Neural crest cell (in vitro differentiated cells): ENCODE measurements at regions not wholly inside any gene's neighbourhood (a gene's known extent, or its start where the extent isn't known, plus 50 kb on each side); places are given as distances from the start of the nearest gene placed in this dataset.

Experiments used
- DNase-seq: peaks from one replicate; pipeline ENCODE4 v3.0.0; 2021; ENCODE audit warnings: low read depth, mixed read lengths, low spot score
- H3K27ac Mint-ChIP-seq: one replicate; pipeline ENCODE4 v1.8.0; 2021; ENCODE audit warnings: mild to moderate bottlenecking, mixed read lengths; ENCODE audit not compliant: unreplicated experiment
- H3K27me3 Mint-ChIP-seq: 2 replicates; pipeline ENCODE4 v1.8.0; 2021; ENCODE audit warnings: low read depth, mild to moderate bottlenecking, mixed read lengths
- H3K36me3 Mint-ChIP-seq: 2 replicates; pipeline ENCODE4 v1.8.0; 2021; ENCODE audit warnings: low read depth, mild to moderate bottlenecking, mixed read lengths
- H3K4me1 Mint-ChIP-seq: 2 replicates; pipeline ENCODE4 v1.8.0; 2021; ENCODE audit warnings: mixed read lengths
- H3K4me3 Mint-ChIP-seq: one replicate; pipeline ENCODE4 v1.8.0; 2021; ENCODE audit warnings: mild to moderate bottlenecking, mixed read lengths
- H3K9me3 Mint-ChIP-seq: 2 replicates; pipeline ENCODE4 v1.8.0; 2021; ENCODE audit warnings: mixed read lengths
- CTCF ChIP-seq: fragments of 200-600 bp; sonication (generic); conservative IDR thresholded peaks from 2 replicates; pipeline ENCODE4 v1.5.0; 2021; ENCODE audit warnings: antibody characterized with exemption, mild to moderate bottlenecking

DNA sequence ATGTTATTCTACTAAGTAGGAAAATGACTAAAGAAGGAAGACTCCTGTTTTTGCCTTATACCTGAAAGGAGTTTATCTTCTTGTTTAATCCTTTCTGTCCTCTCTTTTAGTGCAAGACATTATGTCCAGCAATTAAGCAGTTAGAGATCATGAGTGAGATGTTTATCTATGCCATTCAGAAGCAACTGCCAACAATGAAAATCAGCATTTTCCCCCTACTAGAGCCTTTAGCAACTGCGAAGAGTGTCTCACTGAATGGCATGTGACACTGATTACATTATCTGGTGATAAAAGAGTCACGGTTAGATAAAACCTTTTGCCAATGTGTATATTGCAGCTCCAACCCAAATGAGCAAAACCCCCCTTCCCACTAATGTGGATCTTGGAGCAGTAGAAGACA is 357.7 kb upstream of the SYT4 start:
- H3K4me3 Mint-ChIP-seq, result no peak overlapping the region
- TF ChIP-seq CTCF, result no peak
- no peaks in the 10 kb centered on the region for H3K27me3 Mint-ChIP-seq
- no peak overlapping the region for H3K27ac Mint-ChIP-seq
- H3K9me3 Mint-ChIP-seq, result peaks cover 5% of the 10 kb centered on the region
- H3K36me3 Mint-ChIP-seq, result no peaks in the 10 kb centered on the region
- no peak for DNase-seq
- H3K4me1 Mint-ChIP-seq, result peaks cover 9% of the 10 kb centered on the region

DNA sequence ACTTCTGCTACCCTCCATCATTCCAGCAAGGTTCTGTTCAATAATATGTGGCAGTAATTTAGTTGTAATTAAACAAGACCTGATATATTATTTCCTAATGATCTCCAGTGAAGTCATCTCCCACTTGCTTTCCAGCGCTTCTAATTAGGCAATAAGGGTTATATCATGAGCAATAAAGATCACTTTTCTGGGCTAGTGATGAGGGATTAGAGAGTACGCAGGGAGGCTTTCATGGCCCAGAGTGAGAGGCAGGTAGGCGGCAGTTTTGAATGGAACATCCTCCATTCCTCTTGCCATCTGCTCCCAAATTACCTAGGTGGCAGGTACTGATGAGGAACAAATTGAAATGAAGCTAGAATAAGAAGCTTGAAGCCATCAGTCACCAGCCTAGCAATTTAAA is 358.1 kb upstream of the SYT4 start:
- peaks cover 9% of the 10 kb centered on the region for H3K4me1 Mint-ChIP-seq
- no peaks in the 10 kb centered on the region for H3K27me3 Mint-ChIP-seq
- H3K4me3 Mint-ChIP-seq, result no peak overlapping the region

GRCh38 chr18:43642727-43643330 is 365.5 kb upstream of the SYT4 start:
- no peak for TF ChIP-seq CTCF
- Mint-ChIP-seq H3K9me3 (peaks cover 3% of the 10 kb centered on the region), H3K27ac (no peak overlapping the region), H3K4me3 (no peak overlapping the region), H3K36me3 (no peaks in the 10 kb centered on the region), H3K27me3 (no peaks in the 10 kb centered on the region), H3K4me1 (peaks cover 10% of the 10 kb centered on the region)
- DNase-seq, result no peak

More for the DNA sequence above, 358.1 kb upstream of the SYT4 start:
- DNase-seq, result no peak
- Mint-ChIP-seq H3K27ac (no peak overlapping the region), H3K36me3 (no peaks in the 10 kb centered on the region), H3K9me3 (peaks cover 5% of the 10 kb centered on the region)
- TF ChIP-seq CTCF, result no peak

- peaks cover under 1% of the 10 kb centered on the region for H3K4me1 Mint-ChIP-seq
- H3K9me3 Mint-ChIP-seq, result peaks cover 8% of the 10 kb centered on the region
- H3K36me3 Mint-ChIP-seq, result no peaks in the 10 kb centered on the region
- no peak overlapping the region for H3K27ac Mint-ChIP-seq
- DNase-seq, result no peak
- no peaks in the 10 kb centered on the region for H3K27me3 Mint-ChIP-seq
- TF ChIP-seq CTCF, result no peak
- no peak overlapping the region for H3K4me3 Mint-ChIP-seq
These were observed 370.7 kb upstream of the SYT4 start for GRCh38 chr18:43648002-43648401.

DNA sequence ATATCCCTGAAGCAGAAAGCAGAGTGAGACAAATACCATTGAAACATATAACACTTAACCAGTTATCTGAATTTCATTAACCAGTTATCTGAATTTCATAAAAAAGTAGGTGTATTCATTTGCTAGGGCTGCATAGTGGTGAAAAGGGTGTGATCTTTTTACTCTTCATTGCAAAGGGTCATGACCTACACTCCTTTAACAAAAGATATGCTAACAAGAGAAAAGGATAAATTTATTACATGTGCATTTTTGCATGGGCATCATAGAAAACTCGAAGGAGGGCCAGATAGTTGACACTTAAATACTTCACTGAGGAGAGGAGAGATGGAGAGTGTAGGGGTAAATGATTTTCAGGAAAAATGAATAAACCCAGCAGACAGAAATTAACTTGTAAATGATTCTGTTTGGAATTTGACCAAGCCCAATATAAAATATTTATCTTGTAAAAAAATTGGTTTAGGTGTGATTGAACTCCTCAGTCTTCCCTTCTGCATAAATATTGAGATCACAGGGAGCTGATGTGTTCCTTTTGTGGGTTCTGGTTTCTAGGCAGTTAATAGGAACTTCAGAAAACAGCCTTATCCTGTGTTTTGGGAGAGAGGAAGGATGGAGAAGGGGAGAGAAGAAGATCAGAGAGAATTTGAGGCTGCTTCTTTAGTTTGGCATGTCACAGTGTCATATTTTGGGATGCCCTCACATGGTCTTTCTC is 372.5 kb upstream of the SYT4 start:
- no peak overlapping the region for H3K27ac Mint-ChIP-seq
- H3K4me3 Mint-ChIP-seq, result no peak overlapping the region
- TF ChIP-seq CTCF, result no peak
- H3K27me3 Mint-ChIP-seq, result no peaks in the 10 kb centered on the region
- H3K36me3 Mint-ChIP-seq, result peaks cover 6% of the 10 kb centered on the region
- peaks cover 12% of the 10 kb centered on the region for H3K9me3 Mint-ChIP-seq
- no peak for DNase-seq
- no peaks in the 10 kb centered on the region for H3K4me1 Mint-ChIP-seq
